PC-3 (cell line): ENCODE measurements at regions not wholly inside any gene's neighbourhood (a gene's known extent, or its start where the extent isn't known, plus 50 kb on each side); places are given as distances from the start of the nearest gene placed in this dataset.

Experiments
- ATAC-seq: fragments of 200-7000 bp; cut with Tn5 transposase; 2 replicates; pipeline ENCODE4 v1.9.1; 2020; ENCODE audit warnings: mild to moderate bottlenecking, moderate library complexity
- BruUV-seq: library from RNA; stranded (reverse); fragments of 400-500 nt; replicated peaks from 2 replicates; lab custom pipeline; 2021; lab: Mats Ljungman, UMichigan
- CTCF ChIA-PET: fragments of 300-600 bp; sonication (Branson Sonifier 250); formaldehyde crosslinking; loops from one replicate; lab custom pipeline; 2022; ENCODE audit warnings: antibody characterized with exemption; lab: Charles Lee
- POLR2A ChIA-PET: fragments of 300-600 bp; sonication (Branson Sonifier 250); formaldehyde crosslinking; loops from one replicate; lab custom pipeline; 2022; ENCODE audit warnings: antibody characterized with exemption; ENCODE audit not compliant: unreplicated experiment; lab: Charles Lee
- DNase-seq: peaks from one replicate; pipeline ENCODE4 v3.0.0-alpha.2; 2015
- H2AFZ ChIP-seq: fragments of 300-600 bp; sonication (generic); 2 replicates; pipeline ENCODE4 v1.6.0; 2016; ENCODE audit warnings: antibody characterized with exemption, low read length
- H3F3A ChIP-seq: fragments of 300-600 bp; sonication (generic); one replicate; pipeline ENCODE4 v1.6.0; 2017; ENCODE audit warnings: antibody characterized with exemption, low read length, control low read depth, mild to moderate bottlenecking; ENCODE audit not compliant: unreplicated experiment
- H3K27ac ChIP-seq: fragments of 300-600 bp; sonication (generic); 2 replicates; pipeline ENCODE4 v1.5.1; 2016; ENCODE audit warnings: mild to moderate bottlenecking, low read length
- H3K27me3 ChIP-seq: fragments of 300-600 bp; sonication (generic); 2 replicates; pipeline ENCODE4 v1.6.1; 2016; ENCODE audit warnings: low read length, mixed read lengths
- H3K36me3 ChIP-seq: fragments of 300-600 bp; sonication (generic); 2 replicates; pipeline ENCODE4 v1.6.1; 2016; ENCODE audit warnings: low read depth, mixed run types, low read length, mixed read lengths
- H3K4me1 ChIP-seq: fragments of 300-600 bp; sonication (generic); 2 replicates; pipeline ENCODE4 v1.5.1; 2016; ENCODE audit warnings: low read length; ENCODE audit not compliant: insufficient read depth
- H3K4me2 ChIP-seq: fragments of 300-600 bp; sonication (generic); 2 replicates; pipeline ENCODE4 v1.6.0; 2016; ENCODE audit warnings: low read length
- H3K4me3 ChIP-seq: fragments of 300-600 bp; sonication (generic); 2 replicates; pipeline ENCODE4 v1.5.1; 2016; ENCODE audit warnings: mild to moderate bottlenecking, low read length, mixed read lengths
- H3K79me2 ChIP-seq: fragments of 300-600 bp; sonication (generic); 2 replicates; pipeline ENCODE4 v1.6.1; 2017; ENCODE audit warnings: low read length, mixed read lengths
- H3K9ac ChIP-seq: fragments of 300-600 bp; sonication (generic); 2 replicates; pipeline ENCODE4 v1.6.0; 2016; ENCODE audit warnings: mild to moderate bottlenecking, low read length
- H3K9me2 ChIP-seq: fragments of 300-600 bp; sonication (generic); replicated peaks from 2 replicates; pipeline ENCODE4 v1.6.1; 2016; ENCODE audit warnings: mixed run types, low read length, mixed read lengths
- H3K9me3 ChIP-seq: fragments of 300-600 bp; sonication (generic); 2 replicates; pipeline ENCODE4 v1.6.1; 2016; ENCODE audit warnings: low read length, mixed read lengths
- H4K20me1 ChIP-seq: fragments of 300-600 bp; sonication (generic); 2 replicates; pipeline ENCODE4 v1.6.1; 2016; ENCODE audit warnings: low read length, mixed read lengths
- CTCF ChIP-seq: fragments of 300-600 bp; sonication (generic); conservative IDR thresholded peaks from 2 replicates; pipeline ENCODE4 v1.5.1; 2017; ENCODE audit warnings: antibody characterized with exemption, low read depth, mild to moderate bottlenecking, low read length
- EZH2 ChIP-seq: fragments of 300-600 bp; sonication (generic); IDR thresholded peaks from one replicate; pipeline ENCODE4 v1.6.1; 2017; ENCODE audit warnings: antibody characterized with exemption, mild to moderate bottlenecking, low read length; ENCODE audit not compliant: unreplicated experiment
- EZH2phosphoT487 ChIP-seq: fragments of 300-600 bp; sonication (generic); IDR thresholded peaks from 2 replicates; pipeline ENCODE4 v1.6.1; 2018; ENCODE audit warnings: mild to moderate bottlenecking, antibody characterized with exemption, low read length, borderline replicate concordance
- intact Hi-C: fragments of 100-400 bp; cut with micrococcal nuclease; formaldehyde crosslinking; loops from 2 replicates; pipeline ENCODE4 v1.9.0; 2023

- ATAC-seq (no peak), DNase-seq (no peak)
- no peaks in the 10 kb centered on the region for H4K20me1 ChIP-seq
- 0 out of 2 replicates have a peak, but pooled peaks cover 3% of the 10 kb centered on the region for H3K27me3 ChIP-seq
- H3F3A ChIP-seq: no peaks in the 10 kb centered on the region
- no peak overlapping the region for H3K4me2 ChIP-seq
- TF ChIP-seq EZH2phosphoT487 (no peak), EZH2 (no peak), CTCF (no peak)
- no peak overlapping the region for H3K27ac ChIP-seq
- no peak overlapping the region for H2AFZ ChIP-seq
- H3K4me3 ChIP-seq: no peak overlapping the region
- BruUV-seq: no TSS peak
- ChIA-PET CTCF (no interaction called here), POLR2A (no interaction called here)
- intact Hi-C loops: loop anchor here (5.0 kb wide), 1 partner anchor 609 kb away; the partner anchor contains the start of gene PTPRU
- H3K9me3 ChIP-seq: peaks cover 10% of the 10 kb centered on the region; the same call in 1 of the 2 replicates
- H3K36me3 ChIP-seq: no peaks in the 10 kb centered on the region
- no peaks in the 10 kb centered on the region for H3K79me2 ChIP-seq
- no peaks in the 10 kb centered on the region for H3K4me1 ChIP-seq
- H3K9ac ChIP-seq: no peak overlapping the region
- no peaks in the 10 kb centered on the region for H3K9me2 ChIP-seq
Measured at GRCh38 chr1:29845910-29846309, 609.6 kb downstream of the PTPRU start.

GRCh38 chr1:29842130-29842529, 605.8 kb downstream of the PTPRU start:
- ChIA-PET CTCF (no interaction called here), POLR2A (no interaction called here)
- no peaks in the 10 kb centered on the region for H4K20me1 ChIP-seq
- intact Hi-C loops: no loop called here
- H3K9me2 ChIP-seq: no peaks in the 10 kb centered on the region
- no TSS peak for BruUV-seq
- no peaks in the 10 kb centered on the region for H3K36me3 ChIP-seq
- H3K4me2 ChIP-seq: no peak overlapping the region
- no peaks in the 10 kb centered on the region for H3K79me2 ChIP-seq
- H3K4me1 ChIP-seq: no peaks in the 10 kb centered on the region
- H3K9ac ChIP-seq: no peak overlapping the region
- H3K9me3 ChIP-seq: peaks cover 10% of the 10 kb centered on the region; the same call in 1 of the 2 replicates
- H3K4me3 ChIP-seq: no peak overlapping the region
- H3K27ac ChIP-seq: no peak overlapping the region
- TF ChIP-seq EZH2 (no peak), EZH2phosphoT487 (no peak), CTCF (no peak)
- ATAC-seq (no peak), DNase-seq (no peak)
- H3K27me3 ChIP-seq: 0 out of 2 replicates have a peak, but pooled peaks cover 7% of the 10 kb centered on the region
- H2AFZ ChIP-seq: no peak overlapping the region
- no peaks in the 10 kb centered on the region for H3F3A ChIP-seq

GRCh38 chr1:29839726-29840125, 603.4 kb downstream of the PTPRU start:
- ChIA-PET POLR2A (no interaction called here), CTCF (no interaction called here)
- intact Hi-C loops: no loop called here
- Histone ChIP-seq H3K27ac (no peak overlapping the region), H3K79me2 (no peaks in the 10 kb centered on the region), H3K9ac (no peak overlapping the region), H3K4me3 (no peak overlapping the region), H2AFZ (no peak overlapping the region), H3K9me2 (no peaks in the 10 kb centered on the region), H4K20me1 (no peaks in the 10 kb centered on the region), H3K36me3 (no peaks in the 10 kb centered on the region), H3F3A (no peaks in the 10 kb centered on the region), H3K4me1 (no peaks in the 10 kb centered on the region), H3K9me3 (peaks cover 10% of the 10 kb centered on the region; the same call in 1 of the 2 replicates), H3K4me2 (no peak overlapping the region), H3K27me3 (0 out of 2 replicates have a peak, but pooled peaks cover 7% of the 10 kb centered on the region)
- ATAC-seq (no peak), DNase-seq (no peak)
- TF ChIP-seq EZH2phosphoT487: no peak
- TF ChIP-seq EZH2: no peak
- no peak for TF ChIP-seq CTCF
- no TSS peak for BruUV-seq
